ENCODE measurements at regions not wholly inside any gene's neighbourhood (a gene's known extent, or its start where the extent isn't known, plus 50 kb on each side); places are given as distances from the start of the nearest gene placed in this dataset.

DNA sequence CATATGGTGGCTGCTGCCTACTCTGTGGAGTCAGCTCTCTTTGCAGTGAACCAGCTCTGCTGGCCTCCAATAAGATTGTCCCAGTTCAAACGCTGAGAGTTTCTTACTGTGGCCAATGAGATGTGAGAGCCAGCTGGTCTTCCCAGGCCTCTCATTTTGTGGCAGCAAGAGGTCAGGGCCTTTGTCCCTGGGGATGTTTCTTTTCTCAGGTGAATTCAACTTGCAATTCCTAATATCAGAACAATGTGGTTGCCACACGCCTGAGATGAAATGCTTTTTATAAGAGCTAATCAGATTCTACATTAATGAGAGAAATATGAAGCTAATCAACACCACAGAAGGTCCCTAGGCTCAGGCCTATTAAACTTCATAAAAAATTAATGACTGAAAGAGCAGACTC is 660.1 kb upstream of the CAMK1G start:
- DNase-seq (no peak), ATAC-seq (no peak)
- Histone ChIP-seq H3K27me3 (no peaks in the 10 kb centered on the region), H3K36me3 (no peaks in the 10 kb centered on the region), H3K9me3 (peaks cover 0 to 3% (median 0%) of the 10 kb centered on the region in 11 donors), H3K27ac (no peak overlapping the region), H3K4me3 (no peak overlapping the region), H3K4me1 (peaks cover 0 to 4% (median 0%) of the 10 kb centered on the region in 9 donors)
- no peak for TF ChIP-seq CTCF (IDR thresholded peaks at IDR 0.05)
- intact Hi-C loops (cut with DNase I) = no loop called here
- 78 to 83% methylated on average over 2 of the region's 2 CpGs for WGBS, 2 donors

- Histone ChIP-seq H3K9me3 (peaks cover 0 to 3% (median 0%) of the 10 kb centered on the region in 11 donors), H3K27me3 (no peaks in the 10 kb centered on the region), H3K27ac (no peak overlapping the region), H3K4me3 (no peak overlapping the region), H3K4me1 (peaks cover 0 to 8% (median 0%) of the 10 kb centered on the region in 9 donors), H3K36me3 (no peaks in the 10 kb centered on the region)
- TF ChIP-seq CTCF (IDR thresholded peaks at IDR 0.05) = no peak
- intact Hi-C loops (cut with DNase I) = no loop called here
- DNase-seq = no peak
- no peak for ATAC-seq
- 73 to 80% methylated on average over 6 of the region's 6 CpGs for WGBS, 2 donors
Observed at GRCh38 chr1:208923946-208924720, 659.4 kb upstream of the CAMK1G start.

GRCh38 chr1:208924928-208925327 is 658.6 kb upstream of the CAMK1G start:
- TF ChIP-seq CTCF (IDR thresholded peaks at IDR 0.05) = no peak
- WGBS, 2 donors = 39 to 47% methylated on average over 5 of the region's 5 CpGs
- ATAC-seq (no peak), DNase-seq (no peak)
- Histone ChIP-seq H3K27me3 (no peaks in the 10 kb centered on the region), H3K4me1 (peaks cover 0 to 8% (median 0%) of the 10 kb centered on the region in 9 donors), H3K36me3 (no peaks in the 10 kb centered on the region), H3K27ac (no peak overlapping the region), H3K9me3 (peaks cover 0 to 3% (median 0%) of the 10 kb centered on the region in 11 donors), H3K4me3 (no peak overlapping the region)
- intact Hi-C loops (cut with DNase I) = no loop called here

- Histone ChIP-seq H3K27me3 (no peaks in the 10 kb centered on the region), H3K4me1 (peaks cover 0 to 8% (median 0%) of the 10 kb centered on the region in 9 donors), H3K27ac (no peak overlapping the region), H3K4me3 (no peak overlapping the region), H3K9me3 (no peaks in the 10 kb centered on the region), H3K36me3 (no peaks in the 10 kb centered on the region)
- no peak for TF ChIP-seq CTCF (IDR thresholded peaks at IDR 0.05)
- WGBS, 2 donors = 59 to 71% methylated on average over 5 of the region's 5 CpGs
- DNase-seq (no peak), ATAC-seq (peak in 1 of 8 donors; percentile 14)
- intact Hi-C loops (cut with DNase I) = no loop called here
Observed at GRCh38 chr1:208928349-208929010, 655.0 kb upstream of the CAMK1G start.

All from heart right ventricle (tissue), 16 donors.